H4 (cell line): ENCODE measurements at regions not wholly inside any gene's neighbourhood (a gene's known extent, or its start where the extent isn't known, plus 50 kb on each side); places are given as distances from the start of the nearest gene placed in this dataset.
"Not testable (repeated sequence)": the region's sequence is repeated elsewhere in the genome, so short reads cannot be mapped to it uniquely, and the experiment has no call there.

Source experiments
- DNase-seq: peaks from one replicate; pipeline ENCODE4 v3.0.0-alpha.2; 2015; ENCODE audit warnings: low spot score

DNA sequence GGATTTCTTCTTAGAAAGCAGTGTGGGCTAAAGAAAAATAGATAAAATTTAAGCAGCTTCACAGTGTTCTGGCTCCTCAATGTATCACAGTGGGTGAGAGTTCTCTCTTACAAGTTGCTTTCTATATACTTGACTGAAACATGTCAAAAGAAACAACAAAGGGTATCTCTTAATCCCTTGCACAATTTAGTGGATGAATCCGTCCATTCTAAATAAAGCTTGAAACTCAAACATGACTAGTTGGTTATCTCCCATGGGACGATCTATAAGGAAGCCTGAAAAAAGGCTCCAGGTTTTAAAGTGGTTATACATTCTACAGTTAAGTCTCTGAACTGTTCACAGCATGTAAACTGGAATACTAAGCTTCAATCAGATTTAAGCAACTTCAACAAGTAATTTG lies 993.1 kb upstream of the CNTN5 start:
- DNase-seq, result no peak

DNA sequence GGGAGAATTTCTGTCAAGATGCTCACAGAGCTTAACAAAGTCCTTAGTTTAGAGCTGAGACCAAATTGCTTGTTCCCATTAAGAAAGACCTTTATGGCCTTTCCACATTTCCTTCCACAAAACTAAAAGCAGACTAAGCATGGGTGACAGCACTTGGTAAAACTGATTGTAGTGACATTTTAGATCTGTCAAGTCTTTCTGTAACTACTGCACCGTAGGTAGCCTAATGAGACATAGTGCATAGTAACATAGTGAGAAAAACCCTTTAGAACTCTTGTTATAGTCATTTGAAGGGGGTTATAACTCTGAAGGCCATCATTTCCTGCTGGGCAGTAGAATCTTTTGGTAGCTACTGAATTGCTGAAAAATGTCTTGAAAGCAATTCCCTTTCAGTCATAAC lies 990.9 kb upstream of the CNTN5 start:
- DNase-seq, result no peak

DNA sequence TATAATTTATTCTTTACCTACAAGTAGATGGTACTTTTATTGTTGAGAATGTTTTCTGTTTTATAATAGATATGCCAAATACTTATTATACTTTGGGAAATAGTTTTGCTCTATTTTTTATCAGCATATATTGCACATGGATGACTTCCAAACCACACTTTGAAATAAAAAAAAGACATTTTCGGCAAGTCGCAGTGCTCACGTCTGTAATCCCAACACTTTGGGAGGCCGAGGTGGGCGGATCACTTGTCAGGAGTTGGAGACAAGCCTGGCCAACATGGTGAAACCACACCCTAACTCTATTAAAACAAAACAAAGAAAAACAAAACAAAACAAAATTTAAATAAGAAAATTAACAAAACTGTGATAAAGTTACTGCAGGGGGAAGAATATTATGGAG lies 983.9 kb upstream of the CNTN5 start:
- no peak for DNase-seq

DNA sequence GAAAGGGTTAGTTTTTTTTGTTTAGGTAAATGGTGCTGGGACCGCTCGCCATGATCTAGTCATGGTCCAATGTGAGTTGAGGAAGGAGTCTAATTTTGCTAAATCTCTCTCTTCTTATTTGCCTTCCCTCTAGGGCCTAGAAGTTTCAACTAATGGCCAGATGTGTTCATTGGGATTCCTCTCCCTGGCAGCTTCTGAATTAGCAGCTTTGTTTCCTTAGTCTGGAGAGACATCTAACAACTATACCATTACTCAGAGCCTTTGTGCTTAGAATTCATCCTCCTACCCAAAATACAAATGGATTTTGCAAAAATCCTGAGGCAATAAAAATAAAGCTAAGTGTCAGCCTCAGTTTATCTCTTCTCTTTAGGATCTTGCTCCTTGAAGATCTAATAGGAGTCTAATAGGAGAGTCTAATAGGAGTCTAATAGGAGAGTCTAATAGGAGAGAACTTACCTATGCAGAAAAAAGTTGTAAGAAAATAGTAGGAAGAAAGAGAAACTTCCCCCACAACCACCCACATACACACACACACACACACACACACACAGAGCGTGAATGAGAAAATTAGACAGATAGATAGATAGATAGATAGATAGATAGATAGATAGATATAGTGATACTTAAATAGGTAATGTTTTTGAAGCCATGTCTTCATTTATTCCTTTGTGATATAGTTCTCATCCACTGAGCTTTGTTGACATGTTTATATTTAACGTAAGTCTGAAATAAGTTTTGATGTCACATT lies 980.5 kb upstream of the CNTN5 start:
- no peak for DNase-seq

DNA sequence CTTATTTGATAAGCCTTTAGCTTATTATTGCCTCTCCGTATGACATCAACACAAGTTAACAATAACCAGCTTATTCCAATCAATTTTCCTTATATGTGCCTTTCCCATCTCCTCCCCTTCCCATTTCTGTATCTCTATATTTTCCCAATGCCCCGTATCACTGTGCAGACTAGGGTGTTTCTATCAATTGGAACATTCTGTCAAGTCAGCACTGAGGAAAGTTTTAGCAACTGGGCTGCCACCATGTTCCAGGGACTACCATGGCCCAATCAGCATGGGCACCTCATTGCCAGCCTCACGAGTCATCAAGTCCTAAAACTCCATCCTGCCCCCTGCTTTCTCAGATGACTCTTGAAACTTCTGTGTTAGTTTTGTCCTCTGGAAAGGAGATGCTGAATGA lies 973.1 kb upstream of the CNTN5 start:
- DNase-seq, result no peak

DNA sequence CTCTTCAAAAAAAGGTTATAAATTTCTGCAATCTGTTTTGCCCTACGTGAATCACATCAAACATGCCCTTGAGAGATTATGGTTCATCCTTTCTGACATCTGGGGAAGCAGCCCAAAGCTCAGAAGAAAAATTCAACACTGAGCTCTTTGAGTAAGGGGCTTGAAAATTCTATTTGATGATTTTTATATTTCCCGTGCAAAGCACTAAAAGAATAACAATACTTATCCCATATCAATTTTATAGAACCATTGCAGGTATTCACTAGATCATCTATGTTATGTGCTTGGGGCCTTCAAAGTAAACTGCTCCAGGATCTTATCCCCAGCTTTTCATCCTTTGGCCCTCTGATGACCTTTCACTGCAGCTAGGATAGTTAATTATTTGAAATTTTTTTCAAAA lies 966.9 kb upstream of the CNTN5 start:
- no peak for DNase-seq

DNA sequence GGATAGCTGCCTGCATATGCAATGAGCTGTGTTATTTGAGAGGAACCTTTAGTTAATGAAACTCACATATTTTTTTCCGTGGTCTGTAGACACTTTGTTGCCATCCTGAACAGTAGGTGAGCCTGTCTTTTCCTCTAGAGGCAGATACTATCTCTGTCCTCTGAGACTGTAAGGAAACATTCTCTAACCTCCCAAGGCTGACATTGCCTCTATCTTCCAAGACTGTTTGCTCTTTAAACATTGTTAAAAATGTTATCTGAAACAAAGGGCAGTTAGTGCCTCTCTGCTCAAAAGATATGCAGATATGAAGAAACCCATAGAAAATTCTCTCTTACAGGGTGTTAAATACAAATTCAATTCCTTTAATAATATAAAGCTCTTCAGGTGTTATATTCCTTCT lies 963.8 kb upstream of the CNTN5 start:
- no peak for DNase-seq

DNA sequence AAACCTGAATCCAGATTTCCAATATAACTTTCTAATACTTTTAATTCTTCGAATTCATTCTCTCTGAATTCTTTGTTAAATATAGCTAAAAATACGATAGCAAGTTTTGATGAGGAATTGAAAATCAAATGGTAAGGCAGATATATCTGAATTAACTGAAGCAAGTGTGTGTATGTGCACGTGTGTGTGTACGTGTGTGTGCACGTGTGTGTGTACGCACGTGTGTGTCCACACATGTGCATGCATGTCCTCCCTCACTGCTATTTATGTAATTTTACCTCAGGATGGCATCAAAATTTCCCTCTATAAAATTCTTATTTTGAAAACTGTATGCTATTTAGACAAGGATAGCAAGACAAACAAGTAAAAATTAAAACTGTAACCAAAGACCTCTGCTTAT lies 961.3 kb upstream of the CNTN5 start:
- no peak for DNase-seq

DNA sequence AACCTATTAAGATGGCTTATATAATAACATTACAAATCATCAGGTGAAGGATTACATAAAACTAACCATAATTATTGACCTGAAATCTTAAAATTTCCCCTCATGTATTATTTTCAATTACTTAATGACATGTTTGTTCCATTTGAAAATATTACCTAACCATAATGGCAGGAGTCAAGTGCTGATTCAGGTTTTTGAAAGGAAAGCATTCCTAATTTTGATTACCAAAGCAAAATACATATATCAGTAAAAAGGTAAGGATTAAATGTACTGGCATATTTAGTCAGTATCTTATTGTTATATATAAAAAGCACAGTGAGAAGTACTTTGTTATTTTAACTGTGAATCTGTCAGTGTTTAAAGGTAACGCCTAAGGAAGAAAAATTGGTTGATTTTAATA lies 960.0 kb upstream of the CNTN5 start:
- DNase-seq, result no peak

DNA sequence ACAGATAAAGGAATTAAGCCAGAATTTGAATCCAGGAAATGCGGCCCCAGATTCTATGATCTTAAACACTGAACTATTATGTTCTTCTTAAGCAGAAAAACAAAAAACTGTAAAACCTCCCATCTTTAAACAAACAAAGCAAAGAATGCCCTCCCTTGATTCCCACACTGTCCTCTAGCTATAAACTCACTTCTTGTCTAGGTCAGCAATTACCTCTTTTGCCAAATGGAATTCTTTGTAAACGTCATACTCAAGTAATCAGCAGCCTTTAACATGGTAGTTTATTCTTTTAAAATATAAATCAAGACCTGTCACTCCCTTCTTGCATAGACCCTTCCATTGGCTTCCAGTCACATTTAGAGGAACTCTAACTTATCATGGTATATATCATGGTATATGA lies 958.9 kb upstream of the CNTN5 start:
- no peak for DNase-seq

DNA sequence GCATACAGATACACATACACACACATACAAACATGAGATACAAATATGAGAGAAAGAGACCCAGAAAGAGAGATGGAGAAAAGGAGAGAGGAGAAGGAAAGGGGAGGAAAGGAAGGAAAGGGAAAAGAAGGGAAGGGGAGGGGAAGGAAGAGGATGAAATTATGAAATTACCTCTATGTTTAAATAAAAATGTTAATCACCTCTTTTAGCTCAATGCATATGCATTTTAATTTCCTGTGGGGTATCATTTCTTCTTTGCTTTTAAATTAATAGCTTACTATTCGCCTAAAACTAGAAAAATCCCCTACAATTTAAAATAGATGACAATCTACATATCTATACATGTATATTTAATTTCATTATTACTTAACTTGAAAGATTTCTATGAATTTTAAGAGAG lies 958.0 kb upstream of the CNTN5 start:
- DNase-seq, result no peak

DNA sequence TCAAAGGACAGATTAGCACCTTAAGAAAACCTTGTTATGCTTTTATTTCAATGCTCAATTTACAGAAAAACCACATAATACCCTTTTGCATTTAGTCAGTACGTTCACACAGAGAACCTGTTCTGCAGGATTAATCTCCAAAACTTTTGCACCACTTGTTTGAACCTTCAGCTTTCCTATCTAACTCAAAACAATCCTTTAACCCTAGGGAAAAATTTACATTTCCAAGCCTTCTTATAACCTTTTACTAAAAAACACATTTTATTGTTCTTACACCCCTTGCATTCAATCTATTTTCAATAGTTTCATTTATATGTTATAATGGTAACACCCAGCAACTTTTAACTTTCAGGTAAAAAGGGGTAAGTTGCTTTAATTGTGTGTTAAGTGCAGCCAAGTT lies 952.5 kb upstream of the CNTN5 start:
- no peak for DNase-seq

DNA sequence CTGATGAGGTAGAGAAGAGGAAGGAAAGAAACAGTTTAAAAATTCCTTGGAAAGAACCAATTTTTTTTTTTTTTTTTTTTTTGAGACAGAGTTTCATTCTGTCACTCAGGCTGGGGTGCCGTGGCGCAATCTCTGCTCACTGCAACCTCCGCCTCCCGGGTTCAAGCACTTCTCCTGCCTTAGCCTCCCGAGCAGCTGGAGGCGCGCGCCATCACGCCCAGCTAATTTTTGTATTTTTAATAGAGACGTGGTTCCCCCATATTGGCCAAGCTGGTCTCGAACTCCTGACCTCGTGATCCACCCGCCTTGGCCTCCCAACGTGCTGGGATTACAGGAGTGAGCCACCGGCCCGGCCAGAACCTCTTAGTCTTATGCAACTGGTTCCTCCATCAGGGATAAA lies 951.6 kb upstream of the CNTN5 start:
- DNase-seq, result not testable (repeated sequence)

DNA sequence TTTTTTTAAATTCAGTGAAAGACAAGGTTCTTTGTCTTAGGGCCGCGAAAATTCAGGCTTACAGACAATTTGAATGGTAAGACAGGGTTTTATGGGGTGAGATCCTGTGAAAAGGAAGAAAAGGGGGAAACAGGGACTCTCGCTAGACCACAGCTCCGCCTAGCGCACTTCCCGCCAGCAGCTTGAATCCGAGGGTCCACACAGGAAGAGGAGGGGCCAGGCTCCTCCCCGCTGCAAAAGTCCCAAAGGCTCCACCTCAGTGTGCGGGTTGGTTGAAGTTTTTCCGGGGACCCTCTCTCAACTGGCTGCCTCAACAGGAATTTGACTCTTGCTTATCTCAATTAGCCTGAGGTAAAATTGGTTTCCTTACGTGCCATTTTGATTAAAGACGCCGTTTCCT lies 950.9 kb upstream of the CNTN5 start:
- no peak for DNase-seq

DNA sequence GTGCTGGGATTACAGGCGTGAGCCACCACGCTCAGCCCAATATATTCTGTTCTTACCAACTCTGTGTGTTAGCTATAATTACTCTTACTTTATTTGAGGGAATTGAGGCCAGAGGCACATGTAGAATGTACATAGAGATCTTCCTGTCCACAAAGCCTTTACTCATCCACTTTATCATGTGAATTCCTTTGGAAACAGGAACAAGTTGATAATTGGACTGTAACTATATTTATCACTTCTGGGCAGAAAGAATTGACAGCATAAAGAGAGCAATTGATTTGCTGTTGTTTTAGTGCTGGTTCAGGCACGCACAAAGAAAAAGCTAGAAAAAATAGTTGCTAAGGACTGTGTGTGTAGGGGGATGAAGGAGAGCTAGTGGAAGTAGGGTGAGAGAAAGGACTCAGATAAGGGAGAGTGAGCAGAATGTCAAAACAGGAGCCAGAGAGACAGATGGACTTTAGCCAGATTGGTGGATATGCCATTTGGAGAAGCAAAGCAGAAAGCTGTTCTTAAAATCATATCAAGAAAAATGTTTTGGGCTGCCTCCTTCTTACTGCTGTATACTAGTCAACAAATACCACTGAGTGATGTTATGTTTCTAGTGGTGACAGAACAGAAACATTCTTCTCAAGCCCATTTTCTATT lies 929.8 kb upstream of the CNTN5 start:
- no peak for DNase-seq

DNA sequence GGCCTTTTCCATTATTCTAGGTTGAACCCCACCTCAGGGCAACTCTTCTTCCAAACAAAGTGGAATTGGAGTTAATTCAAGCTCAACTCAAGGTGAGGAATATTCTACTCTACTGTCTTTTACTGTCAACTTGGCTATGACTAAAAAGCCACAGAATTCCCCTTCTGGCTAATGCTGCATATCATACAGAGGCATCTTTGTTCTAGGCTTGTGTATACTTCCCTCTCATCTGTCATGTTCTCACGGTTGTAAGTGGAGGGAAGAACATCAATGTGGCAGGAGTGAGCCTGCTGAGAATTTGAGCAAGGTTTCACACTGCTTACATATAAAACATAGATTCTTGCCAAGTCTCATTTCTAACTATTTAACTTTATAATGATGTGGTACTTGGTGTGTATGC lies 921.4 kb upstream of the CNTN5 start:
- no peak for DNase-seq

DNA sequence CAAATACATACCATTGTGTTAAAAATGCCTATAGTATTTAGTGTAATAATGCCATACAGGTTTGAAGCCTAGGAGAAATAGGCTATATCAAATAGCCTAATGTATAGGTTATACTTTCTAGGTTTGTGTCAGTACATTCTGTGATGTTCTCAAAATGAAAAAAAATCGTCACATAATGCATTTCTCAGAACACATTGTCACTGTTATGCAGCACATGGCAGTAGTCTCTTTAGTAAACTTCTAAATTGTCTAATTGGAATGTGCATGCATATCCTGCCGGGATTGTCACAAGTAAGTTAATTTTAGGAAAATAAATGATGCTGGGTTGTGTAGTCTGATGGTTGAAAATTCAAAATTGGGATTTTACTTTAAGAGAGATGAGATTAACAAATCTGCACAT lies 920.1 kb upstream of the CNTN5 start:
- DNase-seq, result no peak

DNA sequence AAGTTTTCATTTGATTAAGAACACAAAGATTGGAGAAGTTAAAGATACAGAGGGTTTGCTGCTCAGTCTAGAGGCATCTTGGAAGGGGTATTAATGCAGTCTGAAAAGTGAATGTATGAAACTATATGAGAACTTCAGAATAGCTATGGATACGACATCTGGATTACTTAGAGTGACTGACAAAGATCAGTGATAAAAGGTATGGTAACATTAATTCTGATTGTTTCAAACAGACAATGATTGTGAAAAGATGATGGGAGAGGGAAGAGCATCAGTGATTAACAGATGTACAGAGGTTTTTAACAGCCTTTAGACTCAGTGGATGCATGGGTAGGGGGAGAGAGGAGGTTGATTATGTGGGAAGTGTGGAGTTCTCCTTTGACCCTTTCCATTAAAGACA lies 919.4 kb upstream of the CNTN5 start:
- DNase-seq, result no peak

DNA sequence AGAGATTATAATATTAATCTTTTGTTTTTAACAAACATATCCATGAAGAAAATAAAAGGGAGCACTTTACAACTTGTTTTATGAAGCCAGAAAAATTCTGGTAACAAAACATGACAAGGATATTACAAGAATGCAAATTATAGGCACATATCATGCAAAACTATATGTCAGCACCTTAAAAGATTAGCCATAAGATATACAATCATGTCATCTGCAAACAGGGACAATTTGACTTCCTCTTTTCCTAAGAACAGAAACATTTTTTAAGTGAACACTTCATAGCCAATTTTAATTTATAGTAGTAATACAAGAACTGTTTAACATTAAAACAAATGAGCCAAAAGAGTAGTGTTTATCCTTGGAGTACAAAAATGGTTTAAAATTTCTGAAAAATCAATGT lies 916.5 kb upstream of the CNTN5 start:
- no peak for DNase-seq

DNA sequence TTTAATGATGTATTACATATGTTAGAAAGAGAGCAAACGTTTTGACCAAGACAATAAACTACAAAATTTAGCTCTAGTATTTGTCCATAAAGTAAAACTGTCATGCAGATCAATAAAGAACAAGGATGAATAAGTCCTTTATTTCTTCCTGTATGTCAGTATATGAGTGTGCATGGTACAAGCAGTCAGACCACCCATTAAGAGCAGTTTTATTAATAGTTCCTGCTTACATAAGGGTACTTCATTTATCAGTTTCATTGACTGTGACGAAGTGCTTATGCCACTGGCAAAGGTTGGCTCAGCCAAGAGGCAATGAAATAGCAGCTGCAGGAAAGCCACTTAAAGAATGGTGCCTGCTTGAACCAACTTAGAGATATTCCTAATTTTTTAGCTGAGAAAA lies 913.0 kb upstream of the CNTN5 start:
- DNase-seq, result no peak

DNA sequence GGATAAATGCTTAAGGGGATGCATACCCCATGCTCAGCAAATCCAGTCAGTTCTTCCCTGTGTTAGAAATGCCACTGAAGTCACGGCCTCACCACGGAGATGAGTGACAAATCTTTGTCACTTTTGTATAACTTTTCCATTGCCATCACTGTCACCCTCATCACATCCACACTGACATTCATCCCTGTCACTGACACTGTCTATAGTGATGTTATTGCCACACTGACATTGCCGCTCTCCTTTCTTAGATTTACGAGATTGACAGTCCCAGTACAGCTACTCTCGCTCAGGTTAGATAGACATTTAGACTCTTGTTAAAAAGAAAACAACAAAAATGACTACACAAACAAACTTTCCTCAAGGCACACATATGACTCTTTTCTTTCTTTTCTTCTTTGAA lies 910.7 kb upstream of the CNTN5 start:
- no peak for DNase-seq

DNA sequence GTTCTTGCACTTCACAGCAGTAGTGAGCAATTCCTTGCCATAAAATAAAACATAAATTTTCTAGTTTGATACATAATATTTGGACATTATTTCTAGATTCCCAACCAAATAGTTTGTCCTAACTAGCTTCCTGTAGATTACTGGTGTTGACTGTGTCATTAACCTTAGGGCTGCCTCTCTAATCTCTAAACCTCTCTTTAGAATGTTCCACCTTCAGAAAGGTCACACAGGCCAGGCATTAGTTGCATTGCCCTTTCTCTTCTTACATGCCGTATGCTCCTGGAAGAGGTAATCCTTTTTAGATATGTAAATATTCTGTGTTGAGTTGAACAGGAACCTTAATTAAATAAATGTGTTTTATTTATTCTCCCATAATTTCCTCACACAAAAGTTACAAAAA lies 904.9 kb upstream of the CNTN5 start:
- DNase-seq, result no peak

DNA sequence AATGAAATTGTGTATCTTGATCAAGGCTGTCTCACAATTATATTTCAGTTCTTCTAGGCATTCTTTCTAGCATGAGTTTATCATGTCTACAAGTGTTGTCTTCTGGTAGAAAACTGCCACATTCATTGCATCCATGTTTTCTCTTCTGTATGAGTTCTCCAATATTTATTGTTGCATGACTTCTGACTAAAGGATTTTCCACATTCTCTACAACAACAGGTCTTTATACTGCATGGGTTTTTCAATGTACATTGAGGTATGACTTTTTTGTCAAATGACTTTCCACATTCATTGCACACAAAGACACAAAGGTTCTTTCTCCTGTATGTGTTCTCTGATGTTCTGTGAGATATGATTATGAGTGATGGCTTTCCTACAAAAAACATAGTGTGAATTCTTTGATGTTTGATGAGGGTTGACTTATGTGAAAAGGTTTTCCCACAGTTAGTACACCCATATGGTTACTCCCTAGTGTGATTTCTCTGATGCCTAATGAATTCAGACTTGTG lies 890.6 kb upstream of the CNTN5 start:
- DNase-seq, result no peak

DNA sequence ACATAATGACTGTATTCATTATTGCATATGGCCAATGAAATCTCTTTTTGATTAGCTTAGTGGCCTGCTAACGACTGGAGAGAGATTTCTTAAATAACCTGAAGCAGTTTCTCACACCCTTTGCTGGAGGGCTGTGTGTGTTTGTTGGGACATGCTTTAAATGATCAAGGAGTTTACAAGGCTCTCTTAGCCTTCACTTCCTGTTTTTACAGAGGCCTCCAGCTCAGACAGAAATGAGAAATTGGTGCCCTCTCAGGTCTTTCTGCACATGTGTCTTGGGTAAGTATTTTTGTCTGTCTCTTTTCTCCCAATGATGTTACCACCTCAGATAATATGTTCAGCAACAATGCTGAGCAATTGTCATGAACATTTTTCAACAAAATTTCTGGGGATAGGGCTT lies 884.4 kb upstream of the CNTN5 start:
- DNase-seq, result no peak
